ENCODE measurements at regions not wholly inside any gene's neighbourhood (a gene's known extent, or its start where the extent isn't known, plus 50 kb on each side); places are given as distances from the start of the nearest gene placed in this dataset.

DNA sequence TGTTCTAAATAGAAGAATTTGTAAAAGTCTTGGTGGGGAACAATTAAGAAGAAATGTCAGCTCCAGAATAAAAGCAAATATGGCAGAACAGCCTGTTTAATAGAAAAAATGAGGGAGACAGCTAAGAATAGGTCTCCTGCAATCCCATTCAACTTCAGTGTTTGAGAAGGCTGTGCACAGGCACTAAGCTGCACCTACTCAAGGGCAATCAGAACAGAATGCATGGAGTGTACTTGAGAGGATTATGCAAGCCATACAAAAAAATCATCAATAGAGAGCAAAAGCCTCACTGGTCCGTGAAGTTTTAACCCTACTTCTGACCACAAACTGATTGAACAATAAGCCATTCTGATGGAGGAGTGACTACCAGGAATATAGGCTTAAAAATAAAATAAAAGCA is 690.7 kb upstream of the PCDH15 start:
- no peak for DNase-seq

DNA sequence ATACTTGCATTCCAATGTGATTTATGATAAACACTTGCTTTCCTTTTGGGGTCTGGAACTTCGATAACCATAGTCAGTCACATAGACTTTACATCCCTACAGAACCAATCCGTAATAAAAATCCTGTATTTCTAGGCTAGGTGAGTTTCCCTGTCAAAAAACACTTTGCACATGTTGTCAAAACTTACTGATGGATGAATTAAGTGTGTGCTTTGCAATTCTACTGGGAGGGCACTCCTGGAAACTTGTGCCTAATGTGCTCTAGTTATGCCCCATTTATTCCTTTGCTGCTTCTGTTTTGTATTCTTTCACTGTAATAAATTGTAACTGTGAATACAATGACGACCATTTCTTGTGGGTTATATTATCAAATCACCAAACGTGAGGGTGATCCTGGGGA is 684.8 kb upstream of the PCDH15 start:
- no peak for DNase-seq

DNA sequence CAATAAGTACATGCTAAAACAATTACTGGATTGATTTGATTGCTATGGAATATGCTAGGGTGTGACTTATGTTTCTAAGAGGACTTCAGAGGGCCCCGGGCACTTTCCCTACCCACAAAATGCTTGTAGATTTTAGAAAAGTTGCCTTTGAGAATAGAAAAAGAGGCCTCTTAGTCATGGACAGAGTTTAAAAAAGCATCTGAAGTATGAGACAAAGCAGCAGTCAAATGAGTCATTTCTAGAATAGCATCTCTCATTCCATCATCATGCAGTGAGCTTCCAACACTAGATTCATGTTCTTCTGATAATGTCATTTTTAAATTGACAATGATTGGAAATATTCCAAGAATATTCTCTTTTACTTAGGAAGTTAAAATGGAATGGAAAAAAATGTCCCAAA is 675.1 kb upstream of the PCDH15 start:
- DNase-seq = no peak

DNA sequence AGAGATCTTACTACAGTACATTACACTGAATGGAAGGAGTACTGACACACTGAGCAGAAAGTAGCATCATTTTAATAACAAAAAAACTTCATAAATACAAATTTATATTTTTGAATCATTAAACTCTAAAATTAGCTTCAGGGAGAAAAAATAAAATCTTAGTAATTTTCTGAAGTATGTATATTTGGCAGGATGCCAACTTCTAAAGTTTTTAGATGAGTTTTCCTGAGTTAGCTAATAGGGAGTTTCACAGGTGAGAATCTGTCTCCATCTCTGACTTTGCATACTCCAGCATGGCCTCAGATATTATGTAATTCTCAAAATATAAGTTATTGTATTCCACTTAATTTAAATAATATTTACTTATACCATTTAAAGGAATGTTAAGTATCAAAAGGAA is 673.2 kb upstream of the PCDH15 start:
- no peak for DNase-seq

DNA sequence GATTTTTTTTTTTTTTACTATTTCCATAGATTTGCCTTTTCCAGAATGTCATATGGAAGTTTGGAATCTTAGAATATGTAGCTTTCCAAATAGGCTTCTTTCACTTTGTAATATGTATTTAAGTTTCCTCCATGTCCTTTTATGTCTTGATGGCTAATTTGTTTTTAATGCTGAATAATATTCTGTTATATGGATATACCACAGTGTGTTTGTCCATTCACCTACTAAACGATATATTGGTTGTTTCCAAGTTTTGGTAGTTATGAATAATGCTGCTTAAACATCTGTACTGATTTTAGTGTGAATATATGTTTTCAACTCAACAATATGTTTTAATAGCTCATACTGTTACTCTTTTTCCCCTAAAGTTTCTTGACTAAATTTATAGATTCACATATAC is 669.8 kb upstream of the PCDH15 start:
- no peak for DNase-seq

DNA sequence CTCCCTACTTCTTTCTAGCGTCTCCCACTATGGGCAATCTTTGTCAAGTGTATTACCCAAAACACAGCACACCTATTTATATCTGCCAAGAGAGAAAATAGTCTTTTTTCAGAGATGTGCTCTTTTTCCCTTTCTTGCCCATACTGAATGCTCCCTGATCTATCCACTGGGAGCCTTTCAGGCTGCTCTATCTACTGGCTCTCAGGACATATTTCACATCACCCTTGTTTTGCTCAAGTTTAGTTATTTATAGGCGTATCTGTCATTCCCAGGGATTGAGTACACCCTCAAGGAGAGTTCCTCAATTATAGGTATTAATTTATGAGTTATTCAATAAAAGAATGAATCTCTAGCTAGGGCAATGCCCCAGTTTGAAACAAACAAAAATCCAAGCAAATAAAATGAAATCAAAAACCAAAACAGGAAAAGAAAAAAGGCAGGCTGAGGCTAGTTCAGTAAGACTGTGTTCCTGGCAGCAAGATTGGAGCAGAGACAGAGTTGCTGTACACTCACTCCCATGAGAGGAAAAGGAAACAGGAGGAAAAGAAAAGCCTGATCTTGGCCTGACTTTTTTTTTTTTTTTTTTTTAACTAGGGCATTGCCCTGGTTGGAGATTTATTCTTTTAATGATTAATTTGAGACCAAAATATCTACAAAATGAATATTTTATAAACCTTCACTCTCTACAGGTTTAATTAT is 665.9 kb upstream of the PCDH15 start:
- DNase-seq = no peak

DNA sequence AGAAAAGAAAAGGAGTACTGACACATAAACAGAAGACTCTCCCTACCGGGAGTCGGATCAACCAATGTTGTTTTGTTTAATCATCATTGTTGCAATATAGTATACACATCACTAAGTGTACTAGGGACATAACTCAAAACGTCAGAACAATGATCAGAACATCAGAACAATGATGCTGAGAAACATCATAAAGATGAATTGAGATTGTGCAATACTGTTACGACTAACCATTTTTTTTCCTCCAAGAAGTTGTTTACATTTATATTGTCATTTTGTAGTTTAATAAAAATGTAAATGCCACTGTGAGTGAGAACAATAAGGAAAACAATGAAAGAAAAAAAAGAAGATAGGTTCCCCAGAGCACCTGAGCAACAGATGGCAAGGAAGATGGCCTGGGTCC is 663.1 kb upstream of the PCDH15 start:
- DNase-seq = no peak

DNA sequence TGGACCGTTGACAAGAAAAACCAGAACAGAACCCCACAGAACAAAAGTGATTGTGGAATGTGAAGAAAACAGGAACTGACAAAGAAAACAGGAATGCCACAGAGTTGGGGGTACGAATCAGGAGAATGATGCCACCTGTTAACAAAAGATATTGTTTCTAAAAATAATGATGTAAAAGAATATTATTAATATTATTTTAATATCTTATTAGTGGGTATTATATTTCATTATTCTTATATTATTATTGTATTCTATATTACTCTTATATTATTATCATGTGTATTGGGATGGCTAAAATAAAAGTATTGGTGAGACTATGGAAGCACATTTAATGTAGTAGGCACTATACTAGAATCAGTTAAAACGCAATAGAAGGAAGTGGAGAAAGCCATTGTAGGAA is 659.0 kb upstream of the PCDH15 start:
- no peak for DNase-seq

DNA sequence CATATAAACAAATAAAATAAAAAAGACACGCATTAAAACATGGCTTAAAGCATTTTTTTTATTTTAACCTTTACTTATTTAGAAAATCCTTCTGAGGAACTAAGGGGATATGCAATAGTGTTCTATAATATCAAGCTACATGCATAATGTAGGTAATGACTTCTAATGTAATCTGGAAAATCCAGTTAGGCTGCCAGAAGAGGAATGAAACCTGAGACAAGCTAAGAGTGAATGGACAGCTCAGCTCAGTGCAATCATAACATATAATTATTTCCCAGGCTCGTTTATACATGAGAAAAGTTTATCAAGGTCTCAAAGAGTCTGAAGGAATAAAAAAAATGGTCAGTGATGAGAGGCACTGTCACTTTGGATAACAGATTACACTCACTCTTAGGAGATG is 649.0 kb upstream of the PCDH15 start:
- no peak for DNase-seq

DNA sequence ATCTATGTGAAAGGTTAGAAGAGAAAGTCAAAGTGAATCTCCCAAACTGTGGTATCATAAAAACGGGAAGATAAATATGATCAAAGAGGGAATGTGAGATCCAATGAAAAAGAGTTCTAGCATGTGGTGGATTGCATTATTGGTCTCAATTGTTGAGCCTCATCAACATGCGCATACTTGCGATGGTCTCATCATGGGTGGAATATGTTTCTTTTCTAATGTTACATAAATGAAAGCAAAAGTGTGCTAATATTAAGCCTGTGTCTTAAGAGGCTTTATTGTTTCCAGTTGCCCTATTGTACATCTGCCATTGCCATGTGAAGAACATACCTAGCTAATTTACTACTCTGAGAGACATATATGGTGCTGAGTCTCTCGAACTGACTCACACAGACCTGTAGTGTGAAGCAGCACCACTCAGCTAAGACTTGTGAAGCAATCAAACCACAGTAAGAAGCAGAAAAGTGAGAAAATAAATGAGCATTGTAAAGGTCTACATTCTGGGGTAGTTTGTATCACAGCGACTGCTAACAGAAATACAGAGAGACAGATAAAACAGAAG is 645.5 kb upstream of the PCDH15 start:
- no peak for DNase-seq

DNA sequence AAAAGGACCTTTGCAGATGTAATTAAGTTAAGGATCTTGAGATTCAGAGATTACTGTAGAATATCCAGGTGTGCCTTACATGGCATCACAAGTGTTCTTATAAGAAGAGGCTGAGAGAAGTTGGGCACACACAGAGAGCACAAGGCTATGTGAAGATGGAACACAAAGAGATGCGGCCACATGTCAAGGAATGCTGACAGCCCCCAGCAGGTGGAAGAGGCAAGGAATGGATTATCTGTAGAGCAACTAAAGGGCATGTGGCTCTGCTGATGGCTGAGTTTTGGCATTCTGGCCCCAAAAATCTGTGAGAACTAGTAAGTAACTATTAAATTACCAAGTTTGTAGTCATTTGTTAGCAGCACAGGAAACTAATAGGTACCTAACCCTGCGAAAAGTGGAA is 640.7 kb upstream of the PCDH15 start:
- no peak for DNase-seq

DNA sequence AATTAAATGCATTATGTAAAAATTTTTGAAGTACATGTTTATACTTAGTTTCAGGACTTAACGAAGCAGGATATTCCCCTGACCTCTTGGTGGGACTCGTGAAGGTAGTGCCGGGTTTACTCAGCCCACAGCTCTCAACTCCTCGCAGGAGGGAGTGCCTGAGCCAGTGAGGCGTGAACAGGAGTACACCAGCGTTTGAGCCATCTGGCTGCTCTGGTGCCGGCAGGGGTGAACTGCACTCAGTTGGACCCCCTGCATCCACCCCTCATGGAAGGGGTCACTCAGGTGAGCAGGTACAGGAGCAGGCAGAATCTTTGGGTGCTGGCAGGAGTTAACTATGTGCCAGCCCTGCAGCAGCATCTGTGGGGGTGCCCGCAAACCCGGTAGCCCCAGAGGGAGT is 625.1 kb upstream of the PCDH15 start:
- DNase-seq = no peak

DNA sequence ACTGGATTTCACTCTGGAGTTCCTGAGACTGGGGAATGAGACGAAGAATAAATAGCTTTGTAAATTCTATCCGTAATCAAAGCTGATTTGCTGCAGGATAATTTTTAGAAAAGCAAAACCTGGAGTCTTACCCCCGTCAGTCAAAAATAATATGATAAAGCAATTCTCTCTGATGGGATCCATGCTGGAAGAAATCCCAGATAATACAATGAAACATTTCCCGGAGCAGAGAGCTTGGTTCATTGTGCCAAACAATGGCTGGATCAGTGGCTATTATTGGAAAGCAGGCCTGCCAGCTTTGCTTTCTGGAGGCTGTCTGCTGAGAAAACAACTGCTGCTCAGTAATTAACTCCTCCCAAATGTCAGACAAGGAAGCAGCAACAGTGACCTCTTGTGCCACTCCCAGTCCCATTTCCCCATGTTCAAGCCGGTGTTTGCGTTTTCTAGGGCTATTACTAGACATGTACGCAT is 609.4 kb upstream of the PCDH15 start:
- DNase-seq = peak; percentile 3

DNA sequence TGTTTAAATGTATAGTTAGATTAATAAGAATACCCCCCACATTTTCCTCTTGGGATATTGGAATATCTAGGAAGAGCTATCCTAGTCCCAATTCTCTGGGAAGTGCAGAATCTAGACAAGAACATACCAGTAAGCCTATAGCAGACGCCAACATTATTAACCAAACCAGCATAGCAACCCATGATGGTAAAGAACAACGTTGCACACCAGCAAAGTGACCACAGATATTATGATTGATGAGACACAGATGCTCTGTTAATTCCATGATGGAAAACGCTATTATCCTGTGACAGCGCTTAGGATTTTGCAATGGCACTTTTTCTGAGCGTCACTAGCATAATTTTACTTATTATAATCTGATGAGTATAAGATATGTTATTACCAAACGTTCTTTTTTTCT is 603.1 kb upstream of the PCDH15 start:
- DNase-seq = no peak

DNA sequence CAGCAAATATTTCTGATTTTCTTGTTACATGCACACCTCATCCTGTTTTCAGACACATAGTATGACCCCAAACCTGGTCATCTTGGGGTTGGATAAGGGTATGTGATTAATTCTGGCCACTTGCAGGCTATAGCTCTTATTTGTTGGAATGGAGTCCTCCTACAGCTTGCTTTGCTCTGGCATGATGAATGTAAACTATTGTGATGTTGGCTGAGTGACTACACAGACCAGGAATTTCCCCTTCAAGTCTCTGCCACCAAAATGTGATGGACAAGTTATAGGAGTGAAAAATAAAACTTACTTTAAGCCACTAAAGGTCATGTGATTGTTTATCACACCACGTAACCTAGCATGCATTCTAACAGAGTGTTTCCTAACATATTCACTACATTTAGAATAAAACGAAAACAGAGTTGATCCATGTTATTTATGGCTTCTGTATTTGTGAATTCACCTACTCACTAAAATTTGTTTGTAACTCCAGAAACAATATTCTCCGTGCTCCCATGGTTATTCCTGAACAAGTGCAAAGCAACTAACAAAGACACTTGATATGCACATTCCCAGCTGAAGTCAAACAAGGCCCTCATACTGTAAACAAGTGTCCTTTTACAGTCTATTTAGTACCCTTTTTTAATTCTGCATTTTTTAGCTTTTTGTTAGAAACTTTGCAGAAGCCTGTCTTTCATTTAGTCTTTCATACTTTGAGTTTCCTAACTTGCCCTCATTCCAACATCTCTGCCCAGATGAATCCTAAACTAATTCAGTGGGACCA is 599.2 kb upstream of the PCDH15 start:
- DNase-seq = peak; percentile 37

DNA sequence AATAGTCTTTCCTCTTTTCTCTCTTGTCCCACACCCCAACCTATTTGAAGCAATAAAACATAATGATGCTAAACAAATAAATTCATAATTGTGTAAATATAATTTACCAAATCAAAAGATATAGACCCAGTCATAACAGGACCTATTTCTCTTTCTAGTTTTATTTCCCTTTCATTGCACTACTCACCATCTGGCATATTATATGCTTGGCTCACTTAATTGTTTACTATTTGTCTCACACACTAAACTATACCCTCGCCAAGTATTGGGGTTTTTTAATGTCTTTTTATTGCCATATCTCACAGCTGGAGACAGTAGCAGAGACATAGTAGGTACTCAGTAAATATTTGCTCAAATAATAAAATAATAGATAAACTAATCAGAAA is 597.5 kb upstream of the PCDH15 start:
- DNase-seq = no peak

DNA sequence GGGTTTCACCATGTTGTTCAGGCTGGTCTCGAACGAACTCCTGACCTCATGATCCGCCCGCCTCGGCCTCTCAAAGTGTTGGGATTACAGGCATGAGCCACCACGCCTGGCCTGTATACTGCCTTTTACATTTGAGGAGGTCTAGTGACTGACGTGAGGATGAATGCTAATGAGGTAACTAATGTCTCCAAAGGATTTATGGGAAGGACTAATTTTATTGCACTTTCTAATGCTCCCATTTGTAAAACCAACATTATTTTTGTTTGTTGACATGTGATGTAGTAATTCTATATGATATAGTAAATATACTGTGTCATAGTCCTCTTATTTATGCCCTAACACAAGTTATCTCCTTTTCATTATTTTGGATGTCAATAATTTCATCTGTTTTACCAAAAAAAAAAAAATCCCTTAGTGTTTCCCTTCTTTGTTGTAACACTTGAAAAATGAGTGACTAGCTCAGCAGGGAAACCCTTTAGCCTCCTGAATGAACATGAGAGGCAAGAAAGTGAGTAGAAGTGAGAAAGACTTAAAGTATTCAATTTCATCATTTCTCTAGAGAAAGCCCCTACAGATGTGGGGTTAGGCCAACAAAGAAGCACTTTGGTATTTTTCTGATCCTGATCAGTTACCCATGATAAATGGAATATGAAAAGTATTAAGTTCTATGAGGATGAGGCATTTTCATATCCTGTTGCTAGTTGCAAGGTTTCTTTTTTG is 596.9 kb upstream of the PCDH15 start:
- peak; percentile 33 for DNase-seq

DNA sequence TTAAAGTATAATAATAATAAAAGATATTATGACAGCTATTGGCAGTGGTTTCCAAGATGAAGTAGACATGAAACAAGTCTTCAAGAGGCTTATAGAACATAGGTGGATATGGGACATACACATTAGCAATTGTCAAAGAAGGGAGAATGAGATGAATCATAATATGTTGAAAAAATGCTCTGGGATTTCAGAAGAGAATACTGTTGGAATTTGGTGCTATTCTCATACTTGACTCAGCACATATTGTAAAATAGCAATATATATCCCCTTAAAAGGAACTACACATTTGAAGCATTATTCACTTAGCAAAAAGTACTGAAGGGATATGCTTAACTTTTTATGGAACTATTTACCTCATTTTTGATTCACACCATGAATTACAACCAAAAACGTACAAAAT is 577.2 kb upstream of the PCDH15 start:
- DNase-seq = peak; percentile 29

DNA sequence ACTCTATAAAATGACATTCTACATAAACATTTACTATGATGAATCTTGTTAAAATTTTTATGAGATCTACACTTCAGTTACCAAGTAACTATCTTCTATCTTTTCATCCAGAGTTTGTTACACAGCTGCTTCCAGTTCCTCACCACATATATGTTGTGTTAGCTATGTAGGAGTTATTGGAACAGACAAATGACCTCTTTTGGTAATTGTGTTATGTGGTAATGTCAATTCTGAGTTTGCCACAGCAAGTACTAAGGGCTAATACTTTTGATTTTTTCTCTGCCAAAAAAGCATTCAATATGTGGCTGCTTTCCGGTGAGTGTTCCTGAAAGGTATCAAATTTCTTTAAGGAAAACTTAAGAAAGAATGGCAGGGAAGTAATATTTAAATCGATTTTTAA is 573.9 kb upstream of the PCDH15 start:
- DNase-seq = peak; percentile 36

DNA sequence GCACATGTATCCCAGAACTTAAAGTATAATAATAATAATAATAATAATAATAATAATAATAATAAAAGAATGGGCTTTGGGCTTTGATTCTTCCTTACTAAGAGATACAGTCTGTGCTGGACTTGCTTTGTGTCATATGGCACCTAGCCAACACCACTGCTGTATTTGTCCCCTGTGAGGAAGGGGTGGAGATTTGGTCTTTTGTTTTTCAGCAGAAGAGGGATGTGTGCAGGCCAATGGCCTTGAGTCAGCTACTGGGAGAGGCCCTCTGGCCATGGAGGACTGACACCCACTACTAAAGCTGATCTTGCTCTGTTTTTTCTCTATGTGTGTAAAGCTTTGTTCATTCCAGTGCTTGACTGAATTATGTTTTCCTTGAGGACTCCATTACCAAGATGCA is 573.0 kb upstream of the PCDH15 start:
- DNase-seq = peak; percentile 22

DNA sequence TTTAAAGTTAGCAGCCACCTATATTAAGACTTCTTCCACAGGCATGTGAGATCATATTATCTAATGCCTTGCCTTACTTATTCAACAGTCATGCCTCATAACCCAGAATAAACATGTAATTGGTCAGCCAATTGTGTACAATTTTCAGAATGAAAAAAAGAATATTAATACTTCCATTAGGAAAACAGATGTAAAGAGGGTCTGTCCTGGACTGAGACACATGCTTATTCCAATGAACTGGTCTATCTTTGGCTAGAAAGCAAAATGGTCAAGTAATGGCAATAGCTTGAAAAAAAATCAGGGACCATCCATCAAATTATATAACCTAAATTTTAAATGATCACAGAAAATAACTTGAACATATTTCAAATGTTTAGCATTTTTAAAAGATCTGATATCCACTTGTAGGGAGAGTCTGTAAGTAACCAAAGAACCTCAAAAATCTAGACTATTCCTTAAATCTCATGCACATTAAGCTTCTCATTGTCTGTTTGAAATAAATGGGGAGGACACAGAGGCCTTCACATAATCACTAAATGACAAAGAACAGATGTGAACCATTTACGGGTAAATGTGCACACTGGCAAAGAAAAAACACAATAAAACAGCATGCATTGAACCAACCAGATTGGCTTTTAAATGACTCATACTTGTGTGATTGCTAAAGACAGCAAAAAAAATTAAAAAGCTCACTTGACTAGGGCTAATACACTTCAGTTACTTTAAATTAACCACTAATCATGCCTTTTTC is 568.8 kb upstream of the PCDH15 start:
- DNase-seq = peak; percentile 77

DNA sequence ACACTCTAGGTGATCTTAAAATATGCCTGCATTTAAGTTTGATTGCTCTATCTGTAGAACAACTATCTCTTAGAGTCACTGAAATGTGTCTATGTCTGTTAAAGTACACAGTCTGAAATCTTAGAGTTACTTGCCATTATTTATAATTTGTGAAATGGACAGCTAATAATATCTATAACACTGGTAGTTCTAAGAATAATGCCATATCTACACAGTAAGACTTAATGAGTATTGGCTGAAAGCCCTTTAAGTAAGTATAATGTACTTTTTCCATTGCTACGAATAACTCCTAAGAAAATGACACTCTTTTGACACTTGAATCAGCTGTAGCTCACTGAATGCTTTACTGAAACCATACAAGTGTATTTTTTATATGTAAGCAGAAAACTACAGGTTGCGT is 567.4 kb upstream of the PCDH15 start:
- DNase-seq = no peak

DNA sequence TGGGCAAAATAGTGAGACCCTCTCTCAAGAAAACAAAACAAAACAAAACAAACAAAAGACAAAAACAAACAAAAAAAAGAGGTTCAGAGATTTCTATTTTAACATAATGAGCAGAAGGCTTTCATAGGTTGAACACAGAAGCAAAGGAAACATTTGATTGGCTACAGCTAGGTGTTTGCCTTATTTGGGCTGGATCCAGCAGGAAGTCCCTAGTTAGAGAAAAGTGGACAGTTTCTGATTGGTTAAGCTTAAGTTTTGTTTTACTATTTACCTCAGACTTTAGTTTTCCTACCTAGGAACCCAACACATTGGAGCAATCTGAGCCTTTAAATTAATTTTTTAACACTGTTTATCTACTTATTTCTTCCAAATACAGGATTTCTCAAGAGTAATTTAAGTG is 566.5 kb upstream of the PCDH15 start:
- DNase-seq = no peak
